Vagina (tissue), 2 donors: ENCODE measurements at regions not wholly inside any gene's neighbourhood (a gene's known extent, or its start where the extent isn't known, plus 50 kb on each side); places are given as distances from the start of the nearest gene placed in this dataset.
"Not testable (repeated sequence)": the region's sequence is repeated elsewhere in the genome, so short reads cannot be mapped to it uniquely, and the experiment has no call there.

Experiments
- DNase-seq, 2 donors: peaks; one replicate each; pipeline ENCODE4 v3.0.0-alpha.2; 2017; ENCODE audit errors: extremely low spot score in 2 of 2
- H3K27ac ChIP-seq: fragments of 200-600 bp; sonication (generic); one replicate; pipeline ENCODE4 v1.5.1; 2019
- H3K27me3 ChIP-seq: fragments of 200-600 bp; sonication (generic); one replicate; pipeline ENCODE4 v1.5.1; 2019
- H3K36me3 ChIP-seq, 2 donors: fragments of 200-600 bp; sonication (generic); one replicate each; pipeline ENCODE4 v1.5.1; 2017 to 2019
- H3K4me1 ChIP-seq: fragments of 200-600 bp; sonication (generic); one replicate; pipeline ENCODE4 v1.5.1; 2019
- H3K4me3 ChIP-seq, 2 donors: fragments of 200-600 bp; sonication (generic); 1 replicate in 1 of 2; 2 replicates in 1 of 2; pipeline ENCODE4 v1.5.1; 2016 to 2019
- H3K9me3 ChIP-seq: fragments of 200-600 bp; sonication (generic); one replicate; pipeline ENCODE4 v1.5.1; 2019
- CTCF ChIP-seq, 3 experiments: fragments of 450-650 bp in 2 of 3; fragments of 200-600 bp in 1 of 3; sonication (generic) in 1 of 3; IDR thresholded peaks; one replicate each; pipeline ENCODE4 v1.5.1; 2017 to 2019; ENCODE audit warnings: antibody characterized with exemption in 3 of 3, mild to moderate bottlenecking in 2 of 3, moderate library complexity in 2 of 3
- POLR2A ChIP-seq, 2 donors: fragments of 450-650 bp; IDR thresholded peaks; one replicate each; pipeline ENCODE4 v1.6.1; 2017; ENCODE audit warnings: antibody characterized with exemption in 2 of 2, mild to moderate bottlenecking in 2 of 2, moderate library complexity in 2 of 2
- POLR2AphosphoS5 ChIP-seq, 2 donors: sonication (generic); formaldehyde crosslinking; IDR thresholded peaks; one replicate each; pipeline ENCODE4 v1.9.0; 2017; ENCODE audit warnings: antibody characterized with exemption in 2 of 2, mild to moderate bottlenecking in 2 of 2, low read depth in 1 of 2; ENCODE audit not compliant: insufficient read depth in 1 of 2
- intact Hi-C: fragments of 100-400 bp; cut with DNase I; formaldehyde crosslinking; loops from one replicate; pipeline ENCODE4 v1.15.1; 2023

- no peaks in the 10 kb centered on the region for H3K27me3 ChIP-seq
- no peaks in the 10 kb centered on the region for H3K36me3 ChIP-seq
- TF ChIP-seq POLR2A (IDR thresholded peaks at IDR 0.05) = no peak
- TF ChIP-seq CTCF (IDR thresholded peaks at IDR 0.05) = no peak
- TF ChIP-seq POLR2AphosphoS5 (IDR thresholded peaks at IDR 0.05; ENCODE audit: insufficient read depth in 1 of 2, low read depth in 1 of 2) = no peak
- peaks cover 2% of the 10 kb centered on the region for H3K9me3 ChIP-seq
- H3K4me1 ChIP-seq = no peaks in the 10 kb centered on the region
- intact Hi-C loops = no loop called here
- no peak overlapping the region for H3K4me3 ChIP-seq
- H3K27ac ChIP-seq = no peak overlapping the region
- no peak for DNase-seq
Measured at GRCh38 chr2:105487142-105488069, 88.6 kb upstream of the FHL2 start.

DNA sequence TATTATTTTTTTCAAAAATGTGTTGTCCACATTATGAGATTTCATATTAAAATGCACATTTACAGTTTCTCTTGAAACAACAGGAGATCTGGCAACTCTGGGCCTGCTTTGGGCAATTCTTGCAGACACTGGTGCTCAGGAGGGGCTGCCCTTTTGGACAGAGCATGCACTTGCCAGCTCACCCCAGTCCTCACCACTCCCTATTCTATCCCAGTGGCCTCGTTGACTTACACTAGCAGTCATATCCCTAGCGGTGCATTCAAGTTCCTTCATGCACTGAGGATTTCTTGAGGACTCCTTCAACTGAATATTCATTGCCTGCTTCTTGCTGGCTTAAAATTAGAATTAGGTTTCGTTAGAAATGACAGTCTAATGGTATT, 87.9 kb upstream of the FHL2 start:
- no peaks in the 10 kb centered on the region for H3K27me3 ChIP-seq
- intact Hi-C loops = no loop called here
- H3K9me3 ChIP-seq = no peaks in the 10 kb centered on the region
- no peak overlapping the region for H3K27ac ChIP-seq
- no peak for DNase-seq
- H3K4me1 ChIP-seq = no peaks in the 10 kb centered on the region
- no peak overlapping the region for H3K4me3 ChIP-seq
- TF ChIP-seq CTCF (IDR thresholded peaks at IDR 0.05) (no peak), POLR2AphosphoS5 (IDR thresholded peaks at IDR 0.05; ENCODE audit: insufficient read depth in 1 of 2, low read depth in 1 of 2) (no peak), POLR2A (IDR thresholded peaks at IDR 0.05) (no peak)
- no peaks in the 10 kb centered on the region for H3K36me3 ChIP-seq

DNA sequence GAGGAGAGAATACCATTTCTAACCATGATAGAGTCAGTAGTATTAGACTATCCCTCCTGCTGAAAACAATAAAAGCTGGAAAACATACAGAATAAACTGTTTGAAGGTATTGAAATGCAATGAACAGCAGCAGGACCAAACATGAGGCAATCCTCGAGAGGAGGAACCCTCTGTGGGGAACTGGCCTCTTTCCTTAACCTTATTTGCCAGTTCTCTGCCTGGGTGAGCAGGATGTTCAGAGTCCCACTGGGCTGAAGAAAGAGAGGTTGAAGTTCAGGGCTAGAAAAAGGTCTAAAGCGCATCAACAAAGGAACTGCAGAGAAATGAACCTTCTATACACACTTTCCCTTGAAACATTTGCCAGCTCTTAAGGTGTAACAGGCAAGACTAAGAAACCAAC, 79.8 kb upstream of the FHL2 start:
- TF ChIP-seq CTCF (IDR thresholded peaks at IDR 0.05) (no peak), POLR2A (IDR thresholded peaks at IDR 0.05) (no peak), POLR2AphosphoS5 (IDR thresholded peaks at IDR 0.05; ENCODE audit: insufficient read depth in 1 of 2, low read depth in 1 of 2) (no peak)
- intact Hi-C loops = loop anchor here (5.0 kb wide), 1 partner anchor 1049 kb away; no protein-coding TSS in a partner anchor

DNA sequence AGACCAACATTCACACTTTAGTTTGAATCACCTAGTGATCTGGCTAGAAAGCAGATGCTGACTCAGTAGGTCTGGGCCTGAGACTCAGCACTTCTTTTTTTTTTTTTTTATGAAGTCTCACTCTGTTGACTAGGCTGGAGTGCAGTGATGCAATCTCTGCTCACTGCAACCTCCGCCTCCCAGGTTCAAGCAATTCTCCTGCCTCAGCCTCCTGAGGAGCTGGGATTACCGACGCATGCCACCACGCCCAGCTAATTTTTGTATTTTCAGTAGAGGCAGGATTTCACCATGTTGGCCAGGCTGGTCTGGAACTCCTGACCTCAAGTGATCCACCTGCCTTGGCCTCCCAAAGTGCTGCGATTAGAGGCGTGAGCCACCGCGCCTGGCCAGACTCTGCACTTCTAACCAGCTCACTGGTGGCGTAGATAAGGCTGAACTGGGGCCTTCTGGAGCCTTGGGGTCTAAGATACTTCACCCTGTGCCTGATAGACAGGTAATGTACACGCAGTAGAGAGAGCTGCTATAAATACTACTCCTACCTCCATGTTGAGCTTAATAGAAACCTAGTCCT, 78.3 kb upstream of the FHL2 start:
- not testable (repeated sequence) for H3K36me3 ChIP-seq, DNase-seq, H3K27ac ChIP-seq, H3K4me1 ChIP-seq, H3K4me3 ChIP-seq, H3K9me3 ChIP-seq, H3K27me3 ChIP-seq
- intact Hi-C loops = loop anchor here (5.0 kb wide), 1 partner anchor 1050 kb away; no protein-coding TSS in a partner anchor

More for the DNA sequence above, 79.8 kb upstream of the FHL2 start:
- Histone ChIP-seq H3K27ac (no peak overlapping the region), H3K27me3 (no peaks in the 10 kb centered on the region), H3K36me3 (no peaks in the 10 kb centered on the region), H3K4me3 (no peak overlapping the region), H3K4me1 (no peaks in the 10 kb centered on the region), H3K9me3 (no peaks in the 10 kb centered on the region)
- no peak for DNase-seq

DNA sequence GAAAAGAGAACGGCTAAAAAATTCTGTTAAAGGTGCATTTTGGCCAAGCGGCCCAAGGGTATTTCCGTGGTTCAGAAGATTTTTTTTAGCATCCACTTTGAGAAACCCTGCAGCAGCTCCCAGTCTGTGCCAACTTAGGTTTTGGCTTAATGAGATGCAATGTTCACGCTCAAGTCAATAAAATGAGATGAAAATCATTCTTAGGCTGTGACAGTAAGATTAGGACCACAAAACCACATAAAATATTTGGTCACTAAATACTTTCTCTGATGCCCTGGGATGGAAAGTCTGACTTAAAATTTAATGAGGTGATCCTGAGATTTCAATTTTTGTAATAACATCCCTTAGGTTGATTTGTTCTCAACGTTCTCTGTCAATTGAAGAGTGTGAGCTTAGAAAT, 74.2 kb upstream of the FHL2 start:
- no peak for TF ChIP-seq POLR2A (IDR thresholded peaks at IDR 0.05)
- TF ChIP-seq POLR2AphosphoS5 (IDR thresholded peaks at IDR 0.05; ENCODE audit: insufficient read depth in 1 of 2, low read depth in 1 of 2) = no peak
- no peak for TF ChIP-seq CTCF (IDR thresholded peaks at IDR 0.05)
- Histone ChIP-seq H3K4me3 (no peak overlapping the region), H3K4me1 (no peaks in the 10 kb centered on the region), H3K9me3 (no peaks in the 10 kb centered on the region), H3K27me3 (no peaks in the 10 kb centered on the region), H3K27ac (no peak overlapping the region), H3K36me3 (no peaks in the 10 kb centered on the region)
- no peak for DNase-seq
- intact Hi-C loops = no loop called here
